Lung (tissue), 11 donors: ENCODE measurements at regions not wholly inside any gene's neighbourhood (a gene's known extent, or its start where the extent isn't known, plus 50 kb on each side); places are given as distances from the start of the nearest gene placed in this dataset.

Source experiments
- ATAC-seq: fragments of 200-7000 bp; cut with Tn5 transposase; one replicate; pipeline ENCODE4 v1.9.1; 2020; ENCODE audit warnings: moderate number of reproducible peaks; ENCODE audit not compliant: insufficient read depth, low FRiP score
- DNase-seq, 3 donors: peaks; one replicate each; pipeline ENCODE4 v3.0.0-alpha.2; 2013 to 2017
- H3K27ac ChIP-seq, 2 donors: one replicate each; pipeline ENCODE4 v1.5.1; 2013; ENCODE audit warnings: mild to moderate bottlenecking in 2 of 2, moderate library complexity in 2 of 2, control low read depth in 1 of 2, inconsistent platforms in 1 of 2, low read depth in 1 of 2, low read length in 1 of 2
- H3K27me3 ChIP-seq, 3 donors: one replicate each; pipeline ENCODE4 v1.5.1; 2013; ENCODE audit warnings: low read length in 2 of 3; ENCODE audit not compliant: control insufficient read depth in 3 of 3, insufficient read depth in 3 of 3
- H3K36me3 ChIP-seq, 4 donors: one replicate each; pipeline ENCODE4 v1.5.1; 2013; ENCODE audit warnings: low read length in 4 of 4, mild to moderate bottlenecking in 1 of 4, moderate library complexity in 1 of 4; ENCODE audit not compliant: control insufficient read depth in 4 of 4, insufficient read depth in 4 of 4
- H3K4me1 ChIP-seq, 5 donors: one replicate each; pipeline ENCODE4 v1.5.1; 2013; ENCODE audit warnings: low read length in 5 of 5, mild to moderate bottlenecking in 2 of 5, moderate library complexity in 1 of 5; ENCODE audit not compliant: control insufficient read depth in 5 of 5, insufficient read depth in 5 of 5
- H3K4me3 ChIP-seq: one replicate; pipeline ENCODE4 v1.5.1; 2013; ENCODE audit warnings: mild to moderate bottlenecking, control low read depth, moderate library complexity
- H3K9ac ChIP-seq, 2 donors: one replicate each; pipeline ENCODE4 v1.5.1; 2013; ENCODE audit warnings: low read length in 2 of 2, control low read depth in 1 of 2; ENCODE audit not compliant: insufficient read depth in 1 of 2
- H3K9me3 ChIP-seq, 4 donors: one replicate each; pipeline ENCODE4 v1.5.1; 2013; ENCODE audit warnings: low read length in 3 of 4, mild to moderate bottlenecking in 1 of 4, moderate library complexity in 1 of 4; ENCODE audit not compliant: control insufficient read depth in 4 of 4, insufficient read depth in 3 of 4
- WGBS, 2 donors: extraction: QIAGEN DNeasy Blood & Tissue Kit; methylation state at CpG; one replicate each; pipeline ENCODE4 v1.1.7; 2013; 5-methylcytosine and 5-hydroxymethylcytosine counted together
- TF ChIP-seq, protein P1 (sequence below): IDR thresholded peaks from 2 replicates; pipeline ENCODE4 v1.5.1; 2012; ENCODE audit warnings: mild to moderate bottlenecking; ENCODE audit errors: control extremely low read depth, extremely low read depth
- donor health status: control.
- donor health status: control.
- donor health status: Bipolar disorder and iron deficiency.
- donor health status: healthy.
- donor health status: DM: yes; HTN: yes; CAD: no.

DNA sequence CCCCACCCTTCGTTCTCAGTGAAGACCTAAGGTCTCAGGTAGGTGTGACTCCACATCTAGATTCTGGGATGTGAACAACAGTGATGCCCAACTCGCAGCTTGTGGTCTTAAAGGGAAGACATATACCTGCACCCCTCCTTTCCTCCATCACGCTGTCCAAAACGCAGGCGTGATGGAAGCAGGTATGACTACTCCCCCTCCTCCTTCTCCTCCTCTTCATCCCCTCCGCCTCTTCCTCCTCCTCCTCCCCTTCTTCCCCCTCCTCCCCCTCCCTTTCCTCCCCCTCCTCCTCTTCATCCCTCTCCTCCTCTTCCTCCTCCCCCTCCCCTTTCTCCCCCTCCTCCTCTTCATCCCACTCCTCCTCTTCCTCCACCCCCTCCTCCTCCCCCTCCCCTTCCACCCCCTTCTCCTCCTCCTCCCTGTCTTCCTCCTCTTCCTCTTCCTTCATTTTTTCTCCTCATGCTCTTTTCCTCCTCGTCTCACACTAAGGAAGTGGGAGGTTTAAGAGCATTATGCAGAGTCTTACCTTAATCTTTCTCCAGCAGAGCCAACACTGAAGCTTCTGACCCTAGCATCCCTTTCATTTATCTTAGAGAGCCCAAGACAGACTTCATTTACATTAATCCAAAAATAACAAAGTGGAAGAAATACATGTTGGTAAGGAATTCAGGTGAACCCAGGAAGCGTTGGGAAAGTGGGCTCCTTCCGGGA, 352.5 kb downstream of the FOXL1 start:
- peaks cover 2 to 29% (median 25%) of the 10 kb centered on the region in 3 donors for H3K27me3 ChIP-seq
- TF ChIP-seq, protein P1, sequence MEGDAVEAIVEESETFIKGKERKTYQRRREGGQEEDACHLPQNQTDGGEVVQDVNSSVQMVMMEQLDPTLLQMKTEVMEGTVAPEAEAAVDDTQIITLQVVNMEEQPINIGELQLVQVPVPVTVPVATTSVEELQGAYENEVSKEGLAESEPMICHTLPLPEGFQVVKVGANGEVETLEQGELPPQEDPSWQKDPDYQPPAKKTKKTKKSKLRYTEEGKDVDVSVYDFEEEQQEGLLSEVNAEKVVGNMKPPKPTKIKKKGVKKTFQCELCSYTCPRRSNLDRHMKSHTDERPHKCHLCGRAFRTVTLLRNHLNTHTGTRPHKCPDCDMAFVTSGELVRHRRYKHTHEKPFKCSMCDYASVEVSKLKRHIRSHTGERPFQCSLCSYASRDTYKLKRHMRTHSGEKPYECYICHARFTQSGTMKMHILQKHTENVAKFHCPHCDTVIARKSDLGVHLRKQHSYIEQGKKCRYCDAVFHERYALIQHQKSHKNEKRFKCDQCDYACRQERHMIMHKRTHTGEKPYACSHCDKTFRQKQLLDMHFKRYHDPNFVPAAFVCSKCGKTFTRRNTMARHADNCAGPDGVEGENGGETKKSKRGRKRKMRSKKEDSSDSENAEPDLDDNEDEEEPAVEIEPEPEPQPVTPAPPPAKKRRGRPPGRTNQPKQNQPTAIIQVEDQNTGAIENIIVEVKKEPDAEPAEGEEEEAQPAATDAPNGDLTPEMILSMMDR, result no peak
- H3K36me3 ChIP-seq, result no peaks in the 10 kb centered on the region
- no peak overlapping the region for H3K4me3 ChIP-seq
- ATAC-seq, result no peak
- peaks cover 0 to 15% (median 0%) of the 10 kb centered on the region in 4 donors for H3K9me3 ChIP-seq
- peaks cover 0 to 31% (median 6%) of the 10 kb centered on the region in 5 donors for H3K4me1 ChIP-seq
- 66 to 67% methylated on average over 9 of the region's 9 CpGs for WGBS, 2 donors
- no peak overlapping the region for H3K9ac ChIP-seq
- H3K27ac ChIP-seq, result no peak overlapping the region
- no peak for DNase-seq

DNA sequence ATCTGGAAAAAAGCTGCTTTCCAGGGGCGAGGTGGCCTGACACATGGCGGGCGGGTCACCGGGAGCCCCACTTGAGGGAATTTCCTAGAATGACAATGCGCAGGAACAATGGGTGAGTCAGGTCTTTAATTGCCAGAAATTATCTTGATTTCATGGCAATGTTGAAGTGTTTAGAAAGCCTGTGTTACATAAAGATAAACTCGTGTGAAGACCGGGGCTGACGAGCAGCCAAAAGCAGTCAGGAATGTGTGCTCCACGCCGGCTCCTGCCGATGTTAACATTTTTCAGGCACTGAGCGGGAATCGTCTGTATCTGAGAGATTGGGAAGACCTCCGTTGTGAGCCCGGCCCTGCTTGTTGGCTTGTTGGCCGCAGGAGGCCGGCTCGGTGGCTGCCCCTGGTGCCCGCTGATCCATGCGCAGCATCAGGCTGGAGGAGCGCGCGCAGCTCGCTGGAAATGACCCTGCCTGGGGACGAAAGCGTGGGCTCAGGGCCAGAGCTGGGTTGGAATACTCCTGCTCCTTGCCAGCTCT, 353.1 kb downstream of the FOXL1 start:
- TF ChIP-seq, protein P1, result no peak
- H3K27me3 ChIP-seq, result peaks cover 5 to 26% (median 21%) of the 10 kb centered on the region in 3 donors
- DNase-seq, result peak; percentile 70 to 77 (median 76)
- no peak overlapping the region for H3K9ac ChIP-seq
- WGBS, 2 donors, result 33 to 58% methylated on average over 26 of the region's 26 CpGs
- no peak for ATAC-seq
- no peaks in the 10 kb centered on the region for H3K36me3 ChIP-seq
- H3K27ac ChIP-seq, result peak overlapping the region in 1 of 2 donors; percentile 34
- H3K9me3 ChIP-seq, result peaks cover 0 to 15% (median 0%) of the 10 kb centered on the region in 4 donors
- H3K4me1 ChIP-seq, result peaks cover 0 to 29% (median 6%) of the 10 kb centered on the region in 5 donors
- no peak overlapping the region for H3K4me3 ChIP-seq

DNA sequence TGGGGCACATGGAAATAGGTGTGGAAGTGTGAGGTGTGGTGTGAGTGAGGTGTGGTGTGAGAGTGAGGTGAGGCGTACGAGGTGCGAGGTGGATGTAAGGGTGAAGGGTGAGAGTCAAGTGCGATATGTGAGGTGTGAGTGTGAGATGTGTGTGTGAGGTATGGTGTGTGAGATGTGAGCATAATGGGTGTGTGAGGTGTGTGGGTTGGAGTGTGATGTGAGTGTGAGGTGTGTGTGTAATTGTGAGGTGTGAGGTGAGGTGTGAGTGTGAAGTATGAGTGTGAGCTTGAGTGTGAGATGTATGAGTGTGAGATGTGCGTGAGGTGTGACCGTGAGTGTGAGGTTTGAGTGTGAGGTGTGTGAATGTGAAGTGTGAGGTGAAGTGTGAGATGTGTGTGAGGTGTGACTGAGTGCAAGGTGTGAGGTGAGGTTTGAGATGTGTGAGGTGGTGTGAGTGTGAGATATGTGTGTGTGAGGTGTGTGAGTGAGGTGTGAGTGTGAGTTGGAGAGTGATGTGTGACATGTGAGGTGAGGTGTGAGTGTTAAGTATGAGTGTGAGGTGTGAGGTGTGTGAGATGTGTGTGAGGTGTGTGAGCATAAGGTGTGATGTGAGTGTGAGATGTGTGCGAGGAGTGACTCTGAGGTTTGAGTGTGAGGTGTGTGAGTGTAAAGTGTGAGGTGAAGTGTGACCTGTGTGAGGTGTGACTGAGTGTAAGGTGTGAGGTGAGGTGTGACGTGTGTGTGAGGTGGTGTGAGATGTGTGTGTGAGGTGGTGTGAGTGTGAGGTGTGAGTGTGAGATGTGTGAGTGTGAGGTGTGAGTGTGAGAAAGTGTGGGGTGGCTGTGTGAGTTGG, 354.0 kb downstream of the FOXL1 start:
- 89 to 94% methylated on average over 8 of the region's 8 CpGs for WGBS, 2 donors
- H3K9me3 ChIP-seq, result peaks cover 0 to 17% (median 0%) of the 10 kb centered on the region in 4 donors
- H3K36me3 ChIP-seq, result no peaks in the 10 kb centered on the region
- DNase-seq, result no peak
- TF ChIP-seq, protein P1, result no peak
- peaks cover 0 to 26% (median 6%) of the 10 kb centered on the region in 5 donors for H3K4me1 ChIP-seq
- no peak overlapping the region for H3K27ac ChIP-seq
- no peak for ATAC-seq
- H3K4me3 ChIP-seq, result no peak overlapping the region
- H3K27me3 ChIP-seq, result peaks cover 5 to 28% (median 21%) of the 10 kb centered on the region in 3 donors
- no peak overlapping the region for H3K9ac ChIP-seq
